Calu3 (cell line): ENCODE measurements at regions not wholly inside any gene's neighbourhood (a gene's known extent, or its start where the extent isn't known, plus 50 kb on each side); places are given as distances from the start of the nearest gene placed in this dataset.
"Not testable (repeated sequence)": the region's sequence is repeated elsewhere in the genome, so short reads cannot be mapped to it uniquely, and the experiment has no call there.

Experiments
- BruUV-seq: library from RNA; stranded (reverse); fragments of 400-500 nt; replicated peaks from 2 replicates; lab custom pipeline; 2021; lab: Mats Ljungman, UMichigan
- CTCF ChIA-PET: fragments of 300-600 bp; sonication (Branson Sonifier 250); formaldehyde crosslinking; loops from one replicate; lab custom pipeline; 2022; ENCODE audit warnings: antibody characterized with exemption; lab: Charles Lee
- DNase-seq: peaks from one replicate; pipeline ENCODE4 v3.0.0; 2022
- H3K27ac Mint-ChIP-seq: one replicate; pipeline ENCODE4 v1.8.0; 2022; ENCODE audit warnings: mixed read lengths; ENCODE audit not compliant: unreplicated experiment
- H3K27me3 Mint-ChIP-seq: one replicate; pipeline ENCODE4 v1.8.0; 2022; ENCODE audit warnings: mixed read lengths; ENCODE audit not compliant: unreplicated experiment
- H3K36me3 Mint-ChIP-seq: one replicate; pipeline ENCODE4 v1.8.0; 2022; ENCODE audit warnings: mild to moderate bottlenecking, moderate library complexity, mixed read lengths; ENCODE audit not compliant: insufficient read depth, unreplicated experiment
- H3K4me1 Mint-ChIP-seq: one replicate; pipeline ENCODE4 v1.8.0; 2022; ENCODE audit warnings: mild to moderate bottlenecking, low read depth, mixed read lengths; ENCODE audit not compliant: unreplicated experiment
- H3K4me3 Mint-ChIP-seq: one replicate; pipeline ENCODE4 v1.8.0; 2022; ENCODE audit warnings: mild to moderate bottlenecking, low read depth, moderate library complexity, mixed read lengths; ENCODE audit not compliant: unreplicated experiment
- H3K9me3 Mint-ChIP-seq: one replicate; pipeline ENCODE4 v1.8.0; 2022; ENCODE audit warnings: low read depth, mixed read lengths; ENCODE audit not compliant: unreplicated experiment
- intact Hi-C: fragments of 100-400 bp; cut with micrococcal nuclease; formaldehyde crosslinking; loops from one replicate; pipeline ENCODE4 v1.10.0; 2022; ENCODE audit not compliant: unreplicated experiment
- TF ChIP-seq, protein P1 (sequence below): fragments of 200-600 bp; IDR thresholded peaks from one replicate; pipeline ENCODE4 v1.8.0; 2022; ENCODE audit warnings: antibody characterized with exemption; ENCODE audit not compliant: unreplicated experiment

DNA sequence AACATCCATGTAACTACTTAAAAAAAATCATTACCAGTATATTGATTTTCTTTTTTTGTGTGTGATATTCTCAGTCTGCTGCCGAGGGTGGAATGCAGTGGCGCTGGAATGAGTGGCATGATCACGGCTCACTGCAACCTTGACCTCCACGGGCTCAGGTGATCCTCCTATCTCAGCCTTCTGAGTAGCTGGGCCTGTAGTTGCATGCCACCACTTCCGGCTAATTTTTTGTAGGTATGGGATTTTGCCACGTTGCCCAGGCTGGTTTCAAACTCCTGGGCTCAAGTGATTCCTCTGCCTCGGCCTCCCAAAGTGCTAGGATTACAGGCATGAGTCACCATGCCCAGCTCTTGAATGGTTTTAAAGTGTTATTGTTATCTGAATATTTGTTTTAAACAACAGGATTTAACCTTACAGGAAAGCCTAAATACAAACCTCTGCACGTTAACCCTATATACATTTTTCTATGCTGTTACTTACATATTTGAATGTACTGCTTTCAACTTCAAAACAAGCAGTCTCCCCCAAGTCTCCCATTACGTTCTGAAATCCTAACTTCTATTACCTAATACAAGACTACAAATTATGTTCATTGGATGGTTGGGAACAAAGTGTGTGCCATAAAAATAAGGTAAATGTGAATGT lies 61.7 kb downstream of the KPNA2 start:
- Mint-ChIP-seq H3K4me3 (no peak overlapping the region), H3K4me1 (no peaks in the 10 kb centered on the region), H3K27ac (no peak overlapping the region), H3K27me3 (no peaks in the 10 kb centered on the region), H3K36me3 (peaks cover 14% of the 10 kb centered on the region), H3K9me3 (no peaks in the 10 kb centered on the region)
- BruUV-seq = no TSS peak
- TF ChIP-seq, protein P1, sequence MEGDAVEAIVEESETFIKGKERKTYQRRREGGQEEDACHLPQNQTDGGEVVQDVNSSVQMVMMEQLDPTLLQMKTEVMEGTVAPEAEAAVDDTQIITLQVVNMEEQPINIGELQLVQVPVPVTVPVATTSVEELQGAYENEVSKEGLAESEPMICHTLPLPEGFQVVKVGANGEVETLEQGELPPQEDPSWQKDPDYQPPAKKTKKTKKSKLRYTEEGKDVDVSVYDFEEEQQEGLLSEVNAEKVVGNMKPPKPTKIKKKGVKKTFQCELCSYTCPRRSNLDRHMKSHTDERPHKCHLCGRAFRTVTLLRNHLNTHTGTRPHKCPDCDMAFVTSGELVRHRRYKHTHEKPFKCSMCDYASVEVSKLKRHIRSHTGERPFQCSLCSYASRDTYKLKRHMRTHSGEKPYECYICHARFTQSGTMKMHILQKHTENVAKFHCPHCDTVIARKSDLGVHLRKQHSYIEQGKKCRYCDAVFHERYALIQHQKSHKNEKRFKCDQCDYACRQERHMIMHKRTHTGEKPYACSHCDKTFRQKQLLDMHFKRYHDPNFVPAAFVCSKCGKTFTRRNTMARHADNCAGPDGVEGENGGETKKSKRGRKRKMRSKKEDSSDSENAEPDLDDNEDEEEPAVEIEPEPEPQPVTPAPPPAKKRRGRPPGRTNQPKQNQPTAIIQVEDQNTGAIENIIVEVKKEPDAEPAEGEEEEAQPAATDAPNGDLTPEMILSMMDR = no peak
- CTCF ChIA-PET = no interaction called here
- peak; percentile 40 for DNase-seq
- intact Hi-C loops = no loop called here

DNA sequence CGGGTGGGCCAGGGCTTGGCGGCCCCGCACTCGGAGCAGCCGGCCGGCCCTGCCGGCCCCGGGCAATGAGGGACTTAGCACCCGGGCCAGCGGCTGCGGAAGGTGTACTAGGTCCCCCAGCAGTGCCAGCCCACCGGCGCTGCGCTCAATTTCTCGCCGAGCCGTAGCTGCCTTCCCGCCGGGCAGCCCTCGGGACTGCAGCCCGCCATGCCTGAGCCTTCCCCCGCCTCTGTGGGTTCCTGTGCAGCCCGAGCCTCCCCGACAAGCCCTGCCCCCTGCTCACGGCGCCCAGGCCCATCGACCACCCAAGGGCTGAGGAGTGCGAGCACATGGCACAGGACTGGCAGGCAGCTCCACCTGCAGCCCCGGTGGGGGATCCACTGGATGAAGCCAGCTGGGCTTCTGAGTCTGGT lies 63.8 kb downstream of the KPNA2 start:
- H3K4me3 Mint-ChIP-seq, DNase-seq, H3K27me3 Mint-ChIP-seq, H3K4me1 Mint-ChIP-seq, CTCF ChIA-PET, H3K27ac Mint-ChIP-seq, H3K9me3 Mint-ChIP-seq, intact Hi-C loops, BruUV-seq: not testable (repeated sequence)
- peaks cover 24% of the 10 kb centered on the region for H3K36me3 Mint-ChIP-seq

DNA sequence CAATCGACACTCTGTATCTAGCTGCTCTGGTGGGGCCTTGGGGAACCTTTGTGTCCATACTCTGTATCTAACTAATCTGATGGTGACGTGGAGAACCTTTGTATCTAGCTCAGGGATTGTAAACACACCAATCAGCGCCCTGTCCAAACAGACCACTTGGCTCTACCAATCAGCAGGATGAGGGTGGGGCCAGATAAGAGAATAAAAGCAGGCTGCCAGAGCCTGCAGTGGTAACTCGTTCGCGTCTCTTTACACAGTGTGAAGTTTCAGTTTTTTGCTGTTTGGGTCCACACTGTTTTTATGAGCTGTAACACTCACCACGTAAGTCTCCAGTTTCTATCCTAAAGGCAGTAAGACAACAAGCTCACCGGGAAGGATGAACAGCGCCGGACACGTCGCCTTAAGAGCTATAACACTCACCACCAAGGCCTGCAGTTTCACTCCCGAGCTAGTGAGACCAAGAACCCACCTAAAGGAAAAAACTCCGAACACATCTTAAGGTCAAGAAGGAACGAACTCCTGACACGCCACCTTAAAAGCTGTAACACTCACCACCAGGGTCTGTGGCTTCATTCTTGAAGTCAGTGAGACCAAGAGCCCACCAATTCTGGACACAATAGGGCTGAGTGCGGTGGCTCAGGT lies 64.6 kb downstream of the KPNA2 start:
- Mint-ChIP-seq H3K4me3 (peak overlapping the region; percentile 91), H3K9me3 (no peaks in the 10 kb centered on the region), H3K27me3 (no peaks in the 10 kb centered on the region), H3K36me3 (peaks cover 24% of the 10 kb centered on the region), H3K27ac (no peak overlapping the region), H3K4me1 (no peaks in the 10 kb centered on the region)
- CTCF ChIA-PET = no interaction called here
- intact Hi-C loops = no loop called here
- TF ChIP-seq, protein P1 = no peak
- no TSS peak for BruUV-seq
- DNase-seq = no peak

DNA sequence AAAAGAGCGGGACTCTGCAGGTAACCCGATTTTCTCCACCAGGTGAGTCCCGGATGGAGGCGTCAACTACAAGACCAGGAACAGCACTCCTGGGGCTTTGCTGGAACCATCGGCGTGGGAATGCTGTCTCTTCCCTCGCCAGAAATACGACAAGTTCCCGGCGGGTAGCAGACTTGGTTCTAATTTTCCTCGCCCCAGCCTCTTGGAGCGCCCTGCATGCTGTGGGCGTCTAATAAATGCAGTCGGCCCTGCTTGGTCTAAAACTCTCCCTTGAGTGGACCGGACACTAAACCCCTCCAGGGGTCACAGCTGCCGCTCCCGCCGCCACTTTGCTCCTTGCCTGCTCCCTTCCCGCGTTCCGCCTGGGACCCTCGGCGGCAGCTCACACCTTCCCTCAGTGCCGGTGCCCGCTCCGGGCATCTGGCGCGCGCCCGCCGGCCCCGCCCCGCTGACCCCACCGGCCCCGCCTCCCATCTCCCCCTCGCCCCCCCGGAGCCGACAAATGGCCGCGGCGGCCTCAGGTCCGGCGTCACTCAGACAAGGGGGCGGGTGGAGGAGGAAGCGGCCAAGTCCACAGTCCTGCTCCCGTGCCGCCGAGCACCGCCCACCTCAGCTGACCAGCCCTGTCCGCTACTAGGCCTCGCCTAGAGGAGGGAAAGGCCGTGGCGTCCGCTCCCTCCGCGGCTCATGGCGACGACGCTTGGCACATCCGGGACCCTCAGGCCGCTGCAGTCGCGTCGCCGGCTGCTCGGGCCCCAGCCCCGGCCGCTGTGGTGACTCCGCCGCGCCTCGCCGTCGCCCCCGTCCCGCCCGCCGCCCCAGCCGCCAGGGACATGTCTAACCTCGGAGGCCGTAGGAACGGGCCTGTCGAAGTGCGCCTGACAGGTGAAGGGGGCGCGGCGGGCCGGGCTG lies 65.8 kb downstream of the KPNA2 start:
- intact Hi-C loops = no loop called here
- no peaks in the 10 kb centered on the region for H3K27me3 Mint-ChIP-seq
- no peaks in the 10 kb centered on the region for H3K9me3 Mint-ChIP-seq
- peak overlapping the region; percentile 71 for H3K27ac Mint-ChIP-seq
- CTCF ChIA-PET = no interaction called here
- peak; percentile 95 for DNase-seq
- H3K36me3 Mint-ChIP-seq = peaks cover 24% of the 10 kb centered on the region
- no peaks in the 10 kb centered on the region for H3K4me1 Mint-ChIP-seq
- no TSS peak for BruUV-seq
- TF ChIP-seq, protein P1 = no peak
- H3K4me3 Mint-ChIP-seq = peak overlapping the region; percentile 91
